Keratinocyte (primary cell): ENCODE measurements at regions not wholly inside any gene's neighbourhood (a gene's known extent, or its start where the extent isn't known, plus 50 kb on each side); places are given as distances from the start of the nearest gene placed in this dataset.

ENCODE experiments used
- EZH2 ChIP-seq: IDR thresholded peaks from one replicate; pipeline ENCODE4 v1.6.1; 2012; ENCODE audit warnings: inconsistent platforms, mild to moderate bottlenecking, low read length, moderate library complexity
- TF ChIP-seq, protein P1 (sequence below), 3 experiments: IDR thresholded peaks in 1 of 3; conservative IDR thresholded peaks in 1 of 3; optimal IDR thresholded peaks in 1 of 3; 2 replicates in 2 of 3; 3 replicates in 1 of 3; pipeline versions ENCODE3 to v1.5.1; 2011; ENCODE audit warnings: low read length in 3 of 3, mild to moderate bottlenecking in 3 of 3, moderate library complexity in 2 of 3, control low read depth in 1 of 3, inconsistent platforms in 1 of 3; ENCODE audit not compliant: insufficient read depth in 2 of 3; ENCODE audit errors: extremely low read depth in 1 of 3

DNA sequence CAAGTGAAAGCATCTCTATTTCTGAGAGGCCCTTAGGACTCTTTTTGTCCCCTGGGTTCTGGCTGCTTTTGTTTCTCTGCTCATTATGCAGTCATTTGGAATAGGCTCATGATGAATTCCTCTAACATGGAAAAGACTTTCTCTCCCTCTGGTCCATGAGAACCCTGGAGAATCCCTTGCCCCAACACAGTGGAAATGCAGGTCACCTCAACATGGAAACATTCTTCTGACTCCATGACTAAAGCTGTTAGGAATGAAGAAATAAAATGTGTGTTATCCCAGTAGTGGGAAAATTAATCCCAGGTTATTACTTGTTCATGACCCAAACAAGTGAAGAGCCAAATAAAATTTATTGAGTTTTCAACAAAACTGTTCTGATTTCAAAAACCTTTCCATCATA, 458.6 kb downstream of the EPM2A start:
- TF ChIP-seq, protein P1, sequence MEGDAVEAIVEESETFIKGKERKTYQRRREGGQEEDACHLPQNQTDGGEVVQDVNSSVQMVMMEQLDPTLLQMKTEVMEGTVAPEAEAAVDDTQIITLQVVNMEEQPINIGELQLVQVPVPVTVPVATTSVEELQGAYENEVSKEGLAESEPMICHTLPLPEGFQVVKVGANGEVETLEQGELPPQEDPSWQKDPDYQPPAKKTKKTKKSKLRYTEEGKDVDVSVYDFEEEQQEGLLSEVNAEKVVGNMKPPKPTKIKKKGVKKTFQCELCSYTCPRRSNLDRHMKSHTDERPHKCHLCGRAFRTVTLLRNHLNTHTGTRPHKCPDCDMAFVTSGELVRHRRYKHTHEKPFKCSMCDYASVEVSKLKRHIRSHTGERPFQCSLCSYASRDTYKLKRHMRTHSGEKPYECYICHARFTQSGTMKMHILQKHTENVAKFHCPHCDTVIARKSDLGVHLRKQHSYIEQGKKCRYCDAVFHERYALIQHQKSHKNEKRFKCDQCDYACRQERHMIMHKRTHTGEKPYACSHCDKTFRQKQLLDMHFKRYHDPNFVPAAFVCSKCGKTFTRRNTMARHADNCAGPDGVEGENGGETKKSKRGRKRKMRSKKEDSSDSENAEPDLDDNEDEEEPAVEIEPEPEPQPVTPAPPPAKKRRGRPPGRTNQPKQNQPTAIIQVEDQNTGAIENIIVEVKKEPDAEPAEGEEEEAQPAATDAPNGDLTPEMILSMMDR (optimal IDR thresholded peaks at IDR 0.05 in 1 of 3, IDR thresholded peaks at IDR 0.05 in 1 of 3, conservative IDR thresholded peaks at IDR 0.05 in 1 of 3; ENCODE audit: extremely low read depth in 1 of 3, insufficient read depth in 2 of 3, low read length in 3 of 3), result no peak
- TF ChIP-seq EZH2, result no peak
